ENCODE measurements at regions not wholly inside any gene's neighbourhood (a gene's known extent, or its start where the extent isn't known, plus 50 kb on each side); places are given as distances from the start of the nearest gene placed in this dataset.
"Not testable (repeated sequence)": the region's sequence is repeated elsewhere in the genome, so short reads cannot be mapped to it uniquely, and the experiment has no call there.

DNA sequence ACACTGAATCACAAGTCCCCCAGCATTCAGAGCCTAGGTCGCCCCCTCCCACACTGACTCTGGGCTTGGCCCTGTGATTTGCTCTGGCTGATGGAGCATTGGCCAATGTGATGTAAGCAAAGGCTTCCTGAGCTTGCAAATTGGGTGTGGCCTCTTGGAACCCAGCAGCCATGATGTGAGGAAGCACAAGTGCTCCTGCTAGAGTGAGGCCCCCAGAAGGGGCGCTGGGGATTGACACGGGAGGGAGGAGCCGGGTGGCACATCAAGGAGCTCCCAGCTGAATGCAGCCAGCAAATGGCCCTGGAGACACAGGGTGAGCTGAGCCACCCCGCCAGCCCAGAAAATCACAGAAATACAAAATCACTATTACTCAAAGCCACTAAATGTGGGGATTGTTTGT, 308.5 kb downstream of the C16orf95 start:
- DNase-seq = no peak

DNA sequence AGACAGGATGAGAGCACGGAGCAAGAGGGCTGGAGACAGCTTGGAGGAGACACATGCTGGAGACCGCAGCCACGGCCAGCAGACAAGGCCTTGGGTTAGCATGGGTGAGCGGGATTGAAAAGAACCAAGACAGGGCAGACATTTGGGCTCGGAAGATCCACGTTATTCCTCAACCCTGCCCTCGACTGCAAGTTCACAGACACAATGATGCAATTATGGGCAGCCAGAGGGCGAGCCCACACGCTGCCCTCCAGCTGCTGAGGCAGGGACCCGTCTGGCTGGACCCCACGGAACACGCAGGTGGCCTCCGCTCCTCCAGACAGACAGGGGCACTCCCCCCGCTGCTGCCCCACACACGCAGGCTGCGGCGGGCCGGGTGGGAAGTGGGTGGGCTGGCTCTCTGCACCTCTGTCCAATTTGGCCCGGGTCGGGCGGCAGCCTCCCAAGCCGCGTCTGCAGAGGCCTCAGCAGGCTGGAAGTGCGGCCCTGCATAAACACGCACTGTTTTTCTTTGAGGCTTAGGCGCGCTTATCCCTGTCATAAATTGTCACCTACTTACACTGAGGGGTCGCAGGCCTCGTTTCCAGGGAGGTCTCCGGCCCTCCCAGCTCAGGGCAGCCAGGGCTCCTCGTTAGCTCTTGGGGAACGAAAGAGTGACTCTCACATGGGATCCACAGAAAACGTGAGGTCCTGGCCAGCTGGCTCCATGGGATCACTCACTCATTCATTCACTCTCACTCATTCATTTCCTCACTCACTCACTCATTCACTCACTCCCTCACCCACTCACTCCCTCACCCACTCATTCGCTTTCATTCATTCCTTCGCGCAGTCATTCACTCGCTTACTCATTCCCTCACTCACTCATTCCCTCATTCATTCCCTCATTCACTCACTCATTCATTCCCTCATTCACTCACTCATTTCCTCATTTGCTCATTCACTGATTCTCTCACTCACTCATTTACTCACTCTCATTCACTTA, 303.9 kb downstream of the C16orf95 start:
- DNase-seq = no peak

DNA sequence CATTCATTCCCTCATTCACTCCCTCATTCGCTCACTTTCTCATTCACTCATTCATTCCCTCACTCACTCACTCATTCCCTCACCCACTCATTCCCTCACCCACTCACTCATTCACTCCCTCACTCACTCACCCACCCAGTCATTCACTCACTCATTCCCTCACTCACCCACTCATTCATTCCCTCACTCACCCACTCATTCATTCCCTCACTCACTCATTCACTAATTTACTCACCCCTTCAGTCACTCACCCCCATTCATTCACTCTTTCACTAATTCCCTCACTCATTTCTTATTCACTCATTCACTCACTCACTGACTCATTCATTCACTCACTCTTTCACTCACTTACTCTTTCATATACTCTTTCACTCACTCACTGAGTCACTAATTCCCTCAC, 303.1 kb downstream of the C16orf95 start:
- no peak for DNase-seq

- no peak for DNase-seq
These were observed 302.2 kb downstream of the C16orf95 start for GRCh38 chr16:87015021-87015420.

GRCh38 chr16:87016046-87017035, 300.9 kb downstream of the C16orf95 start:
- no peak for DNase-seq

DNA sequence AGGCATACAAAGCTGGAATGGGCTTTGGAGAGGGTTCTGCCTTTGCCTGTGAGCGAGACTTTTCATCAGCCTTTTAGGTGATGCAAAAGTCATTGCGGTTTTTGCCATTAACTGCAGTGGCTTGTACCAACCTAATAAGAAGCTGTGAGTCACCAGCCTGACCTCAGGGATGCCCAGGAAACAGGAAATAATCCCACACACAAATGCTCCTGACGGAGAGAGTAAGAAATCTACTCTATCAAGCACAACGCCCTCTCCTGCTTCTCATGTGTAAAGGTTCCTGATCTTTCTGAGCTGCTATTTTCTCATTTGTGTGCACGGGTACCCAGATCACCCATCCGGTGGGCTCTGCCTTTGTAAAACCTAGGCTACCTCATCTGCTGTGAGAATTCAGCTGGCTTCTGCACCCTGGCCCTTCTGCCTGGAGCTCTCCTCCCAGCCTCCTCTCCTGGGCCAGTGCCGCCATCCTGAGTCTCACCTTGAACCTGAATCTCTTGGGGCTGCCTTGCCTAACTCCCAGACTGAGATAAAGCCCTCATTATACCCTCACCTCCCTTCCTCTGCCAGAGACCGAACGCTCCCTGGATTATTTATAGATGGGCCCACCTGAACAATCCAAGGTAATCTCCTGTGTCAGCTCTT, 299.7 kb downstream of the C16orf95 start:
- DNase-seq = no peak

- no peak for DNase-seq
These were observed 291.5 kb downstream of the C16orf95 start for GRCh38 chr16:87025676-87026075.

- no peak for DNase-seq
These were observed 290.1 kb downstream of the C16orf95 start for GRCh38 chr16:87027056-87027616.

GRCh38 chr16:87028481-87029320, 288.5 kb downstream of the C16orf95 start:
- no peak for DNase-seq

DNA sequence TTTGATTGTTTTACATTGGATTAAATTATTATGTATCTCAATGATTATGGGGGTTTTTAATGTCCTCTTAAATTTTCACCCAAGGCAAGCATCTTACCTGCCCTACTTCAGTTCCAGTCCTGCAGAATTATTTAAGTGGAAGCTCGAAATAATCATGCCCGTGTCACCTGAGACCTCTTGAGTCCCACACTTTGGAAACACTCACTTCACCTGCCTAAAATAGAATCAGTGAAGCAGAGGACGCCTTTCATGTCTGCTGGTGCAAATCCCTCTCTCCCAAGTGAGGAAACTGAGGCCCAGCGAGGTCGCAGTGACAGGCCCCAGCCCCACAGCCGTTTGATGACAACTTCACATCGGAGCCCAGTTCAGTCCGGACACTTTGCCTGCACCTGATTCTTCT, 284.6 kb downstream of the C16orf95 start:
- no peak for DNase-seq

GRCh38 chr16:87033021-87033471, 284.1 kb downstream of the C16orf95 start:
- no peak for DNase-seq

- DNase-seq = no peak
These were observed 283.5 kb downstream of the C16orf95 start for GRCh38 chr16:87033541-87034300.

DNA sequence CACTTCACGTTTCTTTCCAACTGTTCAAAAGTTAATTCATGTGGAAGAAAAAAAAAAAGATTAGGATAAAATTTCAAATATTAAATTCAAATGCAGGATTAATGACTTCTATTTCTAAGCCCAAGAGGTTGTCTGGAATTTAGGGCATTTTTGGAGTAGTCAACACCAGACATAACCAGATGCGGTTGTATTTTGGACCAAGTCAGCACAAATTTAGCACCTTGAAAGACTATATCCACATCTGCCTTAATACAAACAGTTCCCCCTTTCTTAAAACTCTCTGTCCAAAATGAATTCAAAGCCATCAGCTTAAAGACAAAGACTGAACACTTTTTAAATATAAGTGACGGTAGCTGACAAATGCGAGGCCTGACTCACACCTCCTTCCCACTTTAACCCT, 282.9 kb downstream of the C16orf95 start:
- DNase-seq = no peak

- DNase-seq = no peak
These were observed 282.1 kb downstream of the C16orf95 start for GRCh38 chr16:87035053-87035452.

- DNase-seq = no peak
These were observed 280.2 kb downstream of the C16orf95 start for GRCh38 chr16:87037012-87037411.

DNA sequence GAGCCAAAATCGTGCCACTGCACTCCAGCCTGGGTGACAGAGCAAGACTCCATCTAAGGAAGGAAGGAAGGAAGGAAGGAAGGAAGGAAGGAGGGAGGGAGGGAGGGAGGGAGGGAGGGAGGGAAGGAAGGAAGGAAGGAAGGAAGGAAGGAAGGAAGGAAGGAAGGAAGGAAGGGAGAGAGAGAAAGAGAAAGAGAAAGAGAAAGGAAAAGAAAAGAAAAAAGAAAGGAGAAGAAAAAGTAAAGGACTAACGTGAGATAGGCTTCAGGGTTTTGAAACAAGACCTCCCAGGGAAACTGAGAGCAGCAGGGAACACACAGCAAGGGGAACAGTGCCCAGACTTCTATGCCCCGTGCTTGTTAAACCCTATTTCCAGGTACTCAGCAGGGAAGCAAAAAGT, 278.7 kb downstream of the C16orf95 start:
- DNase-seq = not testable (repeated sequence)

DNA sequence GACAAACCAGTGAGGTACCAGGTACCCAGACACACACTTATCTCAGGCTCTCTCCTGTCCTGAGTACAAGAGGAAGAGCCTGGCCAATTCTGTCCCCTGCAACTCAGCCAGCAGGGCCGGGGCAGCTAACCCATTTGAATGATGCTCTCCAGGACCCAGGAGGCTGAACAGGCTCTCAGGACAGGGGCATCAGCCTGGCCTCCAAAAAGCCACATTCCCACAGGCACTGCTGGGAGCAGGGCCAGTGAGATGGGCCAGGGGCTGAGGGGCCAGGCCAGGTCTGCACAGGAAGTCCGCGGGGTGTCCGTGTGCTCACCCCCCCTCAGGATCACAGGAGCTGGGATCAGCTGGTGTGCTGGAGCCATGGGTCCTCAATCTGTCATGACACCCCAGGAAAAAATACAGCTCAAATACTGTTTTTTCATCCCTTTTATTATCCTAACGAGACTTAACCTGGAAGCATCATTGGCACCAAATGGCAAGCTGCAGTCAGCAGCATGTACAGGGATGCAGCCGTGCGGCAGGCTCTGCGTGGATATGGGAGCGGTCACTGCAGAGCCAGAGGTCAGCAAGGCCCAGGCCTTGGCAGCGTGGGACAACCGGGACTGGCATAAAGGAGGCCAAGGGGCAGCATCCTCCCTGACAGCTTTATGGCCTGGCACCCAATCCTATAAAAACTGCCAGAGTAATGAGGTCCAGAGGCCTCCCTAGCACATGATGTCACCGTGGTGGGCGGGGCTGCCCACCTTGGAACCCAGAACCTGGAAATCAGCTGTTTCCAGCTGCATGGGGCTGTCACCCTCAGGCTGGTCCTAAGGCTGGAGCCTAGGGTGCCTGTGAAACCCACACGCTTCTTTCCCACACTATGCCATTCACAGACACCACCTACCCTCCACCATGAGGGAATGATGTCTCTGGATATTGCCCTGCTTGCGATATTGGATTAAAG, 276.7 kb downstream of the C16orf95 start:
- no peak for DNase-seq

GRCh38 chr16:87041286-87041685, 275.9 kb downstream of the C16orf95 start:
- no peak for DNase-seq

DNA sequence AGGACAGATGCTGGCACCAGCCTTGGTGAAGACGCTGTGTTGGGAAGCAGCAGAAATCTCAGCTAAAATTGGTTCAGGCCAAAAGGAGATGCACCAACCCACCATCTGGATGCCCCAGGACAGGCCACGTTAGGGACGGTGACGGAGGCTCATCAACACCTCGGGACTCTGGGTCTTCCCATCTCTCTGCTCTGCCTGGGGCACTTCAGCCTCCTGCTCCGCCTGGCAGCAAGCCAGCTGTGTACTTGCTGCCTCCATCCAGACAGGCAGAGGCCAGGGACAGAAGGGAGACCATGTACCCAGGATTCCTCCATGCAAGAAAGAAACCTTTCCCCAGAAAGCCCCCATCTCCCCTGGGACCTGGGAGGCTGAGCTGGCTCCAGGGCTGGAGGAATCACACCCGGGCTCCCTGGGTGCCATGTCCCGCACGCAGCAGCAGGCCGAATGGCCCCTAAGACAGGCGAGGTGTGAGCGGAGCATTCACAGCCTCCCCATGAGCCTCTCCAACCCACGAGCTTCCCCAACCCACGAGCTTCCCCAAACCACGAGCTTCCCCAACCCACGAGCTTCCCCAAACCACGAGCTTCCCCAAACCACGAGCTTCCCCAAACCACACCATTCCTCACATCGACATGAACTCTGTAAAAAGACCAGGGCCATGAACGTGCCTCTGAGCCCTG, 274.5 kb downstream of the C16orf95 start:
- no peak for DNase-seq

All from COR-L47 (cell line).